HEK293T (cell line): ENCODE measurements at regions not wholly inside any gene's neighbourhood (a gene's known extent, or its start where the extent isn't known, plus 50 kb on each side); places are given as distances from the start of the nearest gene placed in this dataset.

Experiments used
- ARNT ChIP-seq: fragments of 450-650 bp; IDR thresholded peaks from 2 replicates; pipeline ENCODE4 v1.6.1; 2017; ENCODE audit warnings: mild to moderate bottlenecking
- FOXA1 ChIP-seq: fragments of 450-650 bp; IDR thresholded peaks from 2 replicates; pipeline ENCODE4 v1.6.1; 2016; ENCODE audit warnings: mild to moderate bottlenecking
- FOXM1 ChIP-seq: fragments of 450-650 bp; IDR thresholded peaks from 2 replicates; pipeline ENCODE4 v1.6.1; 2017; ENCODE audit warnings: mild to moderate bottlenecking, borderline replicate concordance

DNA sequence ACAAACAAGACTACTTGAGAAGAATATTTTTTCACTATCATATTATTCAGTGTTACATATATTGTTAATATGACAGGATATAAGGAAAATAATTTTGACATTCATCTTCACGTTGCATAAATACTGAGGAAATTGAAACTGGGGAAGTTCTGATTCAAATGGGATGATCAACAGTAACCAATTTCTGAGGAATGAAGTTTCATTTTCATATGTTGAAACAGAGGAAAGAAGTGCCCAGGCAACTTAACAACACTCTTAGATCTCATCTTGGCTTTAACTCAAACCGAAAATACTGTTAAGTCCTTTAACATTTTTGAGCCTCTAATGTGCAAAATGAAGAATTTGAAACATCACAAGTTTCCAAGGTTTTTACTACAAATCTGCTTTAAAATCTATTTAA is 612.2 kb upstream of the VRK2 start:
- TF ChIP-seq FOXA1 (no peak), ARNT (no peak), FOXM1 (no peak)
